Activated naive CD4-positive, alpha-beta T cell treated with anti-CD3 and anti-CD28 coated beads, Interleukin-2, amount 50 U/mL, for 72 hours (primary cell): ENCODE measurements at regions not wholly inside any gene's neighbourhood (a gene's known extent, or its start where the extent isn't known, plus 50 kb on each side); places are given as distances from the start of the nearest gene placed in this dataset.

Experiments used
- ATAC-seq, 2 donors: fragments of 150-1000 bp; cut with Tn5 transposase; 2 replicates each; pipeline ENCODE4 v1.10.0; 2021; ENCODE audit warnings: mild to moderate bottlenecking in 2 of 2, moderate library complexity in 2 of 2
- DNase-seq, 2 donors: peaks; one replicate each; pipeline ENCODE4 v3.0.0; 2021 to 2022; ENCODE audit warnings: low spot score in 2 of 2
- H3K27ac Mint-ChIP-seq, 2 donors: one replicate each; pipeline ENCODE4 v1.8.0; 2022; ENCODE audit warnings: mild to moderate bottlenecking in 2 of 2, mixed read lengths in 2 of 2
- H3K36me3 Mint-ChIP-seq, 2 donors: one replicate each; pipeline ENCODE4 v1.8.0; 2022; ENCODE audit warnings: mixed read lengths in 2 of 2
- H3K9me3 Mint-ChIP-seq, 2 donors: one replicate each; pipeline ENCODE4 v1.8.0; 2022; ENCODE audit warnings: mixed read lengths in 2 of 2

- Mint-ChIP-seq H3K9me3 (no peaks in the 10 kb centered on the region), H3K27ac (no peak overlapping the region), H3K36me3 (peaks cover 0 to 6% of the 10 kb centered on the region in 2 donors)
- no peak for DNase-seq
- no peak for ATAC-seq
Measured at GRCh38 chr21:31553461-31553860, 106.0 kb upstream of the SOD1 start.

- ATAC-seq (no peak), DNase-seq (no peak)
- Mint-ChIP-seq H3K9me3 (no peaks in the 10 kb centered on the region), H3K36me3 (peaks cover 0 to 6% of the 10 kb centered on the region in 2 donors), H3K27ac (no peak overlapping the region)
Measured at GRCh38 chr21:31552826-31553225, 106.7 kb upstream of the SOD1 start.

DNA sequence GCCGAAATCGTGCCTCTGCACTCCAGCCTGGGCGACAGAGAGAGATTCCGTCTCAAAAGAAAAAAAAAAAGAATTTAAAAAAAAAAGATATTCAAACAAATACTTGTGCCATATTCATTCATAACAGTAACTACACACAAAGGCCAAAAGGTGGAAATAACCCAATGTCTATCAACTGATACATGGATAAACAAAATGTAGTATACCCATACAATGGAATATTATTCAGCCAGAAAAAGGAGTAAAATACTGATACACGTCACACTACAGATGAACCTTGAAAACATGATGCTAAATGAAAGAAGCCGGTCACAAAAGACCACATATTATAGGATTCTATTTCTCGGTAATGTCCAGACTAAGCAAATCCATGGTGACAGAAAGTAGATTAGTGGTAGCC, 109.4 kb upstream of the SOD1 start:
- no peaks in the 10 kb centered on the region for H3K36me3 Mint-ChIP-seq
- DNase-seq = no peak
- H3K27ac Mint-ChIP-seq = no peak overlapping the region
- no peaks in the 10 kb centered on the region for H3K9me3 Mint-ChIP-seq
- ATAC-seq = no peak

DNA sequence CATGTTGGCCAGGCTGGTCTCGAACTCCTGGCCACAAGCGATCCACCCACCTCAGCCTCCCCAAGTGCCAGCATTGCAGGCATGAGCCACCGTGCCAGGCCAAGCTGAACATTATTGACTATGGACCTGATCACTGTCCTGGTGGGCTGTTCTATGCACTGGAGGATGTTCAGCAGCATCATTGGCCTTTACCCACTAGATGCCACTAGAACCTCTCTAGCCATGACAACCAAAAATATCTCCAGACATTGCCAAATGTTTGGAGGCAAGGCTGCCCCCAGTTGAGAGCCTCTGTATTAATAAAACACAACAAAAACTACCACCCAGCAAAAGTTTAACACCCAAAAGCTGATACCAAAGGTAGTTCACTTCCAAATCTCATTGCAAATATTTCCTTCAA, 110.8 kb upstream of the SOD1 start:
- no peak for DNase-seq
- Mint-ChIP-seq H3K9me3 (no peaks in the 10 kb centered on the region), H3K27ac (no peak overlapping the region), H3K36me3 (no peaks in the 10 kb centered on the region)
- ATAC-seq = no peak

GRCh38 chr21:31546443-31547170, 112.9 kb upstream of the SOD1 start:
- ATAC-seq = no peak
- Mint-ChIP-seq H3K36me3 (no peaks in the 10 kb centered on the region), H3K27ac (no peak overlapping the region), H3K9me3 (no peaks in the 10 kb centered on the region)
- DNase-seq = no peak

DNA sequence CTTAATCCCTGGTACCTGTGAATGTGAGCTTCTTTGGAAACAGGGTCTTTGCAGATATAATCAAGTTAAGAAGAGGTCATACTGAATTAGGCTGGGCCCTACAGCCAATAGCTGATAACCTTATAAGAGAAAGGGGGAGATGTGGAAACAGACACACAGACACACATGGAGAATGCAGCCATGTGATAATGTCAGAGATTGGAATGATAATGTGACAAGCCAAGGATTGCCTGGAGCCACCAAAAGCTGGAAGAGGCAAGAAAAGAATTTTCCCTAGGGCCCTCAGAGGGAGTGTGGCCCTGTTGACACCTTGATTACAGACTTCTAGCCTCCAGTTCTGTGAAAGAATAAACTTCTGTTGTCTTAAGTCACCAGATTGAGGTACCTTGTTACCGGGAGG, 114.5 kb upstream of the SOD1 start:
- Mint-ChIP-seq H3K9me3 (no peaks in the 10 kb centered on the region), H3K27ac (no peak overlapping the region), H3K36me3 (no peaks in the 10 kb centered on the region)
- DNase-seq = no peak
- ATAC-seq = no peak

DNA sequence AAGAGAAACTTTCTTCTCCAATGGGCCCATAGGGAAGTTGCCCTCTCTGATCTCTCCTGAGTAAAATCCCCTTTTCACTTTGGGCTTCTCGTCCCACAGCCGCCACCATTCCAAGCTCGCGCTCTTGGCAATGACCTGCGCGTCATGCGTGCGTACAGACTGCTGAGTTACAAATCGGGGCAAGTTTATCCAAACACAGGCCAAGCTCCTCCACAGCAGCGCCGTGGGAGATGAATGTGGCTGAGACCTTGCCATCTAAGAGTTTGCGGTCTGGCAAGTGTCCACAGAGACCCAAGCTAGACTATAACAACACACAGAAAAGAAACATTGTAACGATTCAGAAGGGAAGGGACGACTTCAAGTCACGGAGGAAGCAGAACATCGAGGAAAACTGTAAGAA, 116.3 kb upstream of the SOD1 start:
- no peaks in the 10 kb centered on the region for H3K36me3 Mint-ChIP-seq
- ATAC-seq = no peak
- DNase-seq = no peak

GRCh38 chr21:31538816-31539215, 120.7 kb upstream of the SOD1 start:
- ATAC-seq (no peak), DNase-seq (no peak)
- Mint-ChIP-seq H3K27ac (no peak overlapping the region), H3K9me3 (no peaks in the 10 kb centered on the region), H3K36me3 (no peaks in the 10 kb centered on the region)

More for the DNA sequence above, 116.3 kb upstream of the SOD1 start:
- H3K27ac Mint-ChIP-seq = peak overlapping the region in 1 of 2 donors; percentile 23
- no peaks in the 10 kb centered on the region for H3K9me3 Mint-ChIP-seq

- H3K9me3 Mint-ChIP-seq = no peaks in the 10 kb centered on the region
- H3K36me3 Mint-ChIP-seq = no peaks in the 10 kb centered on the region
- DNase-seq (no peak), ATAC-seq (no peak)
- no peak overlapping the region for H3K27ac Mint-ChIP-seq
Measured at GRCh38 chr21:31537872-31538576, 121.5 kb upstream of the SOD1 start.

GRCh38 chr21:31536138-31536537, 123.4 kb upstream of the SOD1 start:
- Mint-ChIP-seq H3K27ac (no peak overlapping the region), H3K9me3 (no peaks in the 10 kb centered on the region), H3K36me3 (no peaks in the 10 kb centered on the region)
- DNase-seq = no peak
- peak in 1 of 2 donors; percentile 71 for ATAC-seq

DNA sequence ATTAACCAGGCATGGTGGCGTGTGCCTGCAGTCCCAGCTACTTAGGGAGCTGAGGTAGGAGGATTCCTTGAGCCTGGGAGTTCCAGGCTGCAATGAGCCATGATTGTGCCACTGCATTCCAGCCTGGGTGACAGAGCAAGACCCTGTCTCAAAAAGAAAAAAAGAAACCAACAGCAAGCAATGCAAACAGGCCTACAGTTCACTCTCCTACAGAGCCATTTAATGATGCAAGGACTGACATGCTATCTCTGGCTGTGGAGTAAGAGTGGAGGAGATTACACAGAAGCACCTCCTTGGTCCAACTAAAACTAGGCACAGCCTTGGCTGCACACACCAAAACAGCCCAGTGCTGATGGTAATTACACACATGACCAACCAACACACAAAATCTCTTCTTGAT, 127.5 kb upstream of the SOD1 start:
- ATAC-seq = no peak
- no peaks in the 10 kb centered on the region for H3K36me3 Mint-ChIP-seq
- no peak overlapping the region for H3K27ac Mint-ChIP-seq
- no peaks in the 10 kb centered on the region for H3K9me3 Mint-ChIP-seq
- DNase-seq = no peak

DNA sequence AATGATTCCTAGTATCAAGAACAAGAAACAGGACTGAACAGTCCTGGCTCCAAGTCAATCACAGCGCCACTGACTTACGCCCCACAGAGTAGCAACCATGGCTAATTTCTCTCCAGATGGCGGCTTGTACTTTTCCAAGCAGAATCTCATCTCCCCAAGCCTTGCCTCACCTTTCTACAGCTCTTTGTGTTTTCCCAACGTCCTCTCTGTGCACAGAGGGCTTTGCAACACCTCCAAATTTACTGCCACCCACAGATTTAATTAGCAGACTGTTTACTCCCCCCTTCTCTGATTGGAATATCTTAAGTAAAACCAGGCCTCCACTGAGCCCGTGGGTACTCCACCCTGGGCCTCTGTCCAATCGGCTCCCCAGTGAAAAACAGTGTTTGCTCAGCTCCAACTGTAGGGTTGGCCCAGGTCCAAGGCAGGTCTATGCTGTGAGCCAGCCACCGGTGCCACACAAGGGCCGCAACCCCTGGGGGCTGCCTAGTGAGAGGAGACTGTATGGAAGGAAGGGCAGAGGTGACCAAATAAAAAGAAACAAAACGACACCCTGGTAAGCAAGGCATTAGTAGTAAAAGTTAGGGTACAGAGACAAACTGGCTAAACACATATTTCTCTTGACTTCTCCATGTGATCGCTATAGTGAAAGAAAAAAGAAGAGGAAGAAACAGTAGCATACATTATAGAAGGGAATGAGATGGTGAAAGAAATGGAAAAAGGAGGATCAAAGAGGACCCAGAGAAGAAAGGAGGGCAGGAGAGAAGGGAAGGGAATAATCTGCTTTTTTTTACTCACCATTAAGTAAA, 128.4 kb upstream of the SOD1 start:
- no peaks in the 10 kb centered on the region for H3K9me3 Mint-ChIP-seq
- ATAC-seq = no peak
- H3K36me3 Mint-ChIP-seq = no peaks in the 10 kb centered on the region
- DNase-seq = no peak
- H3K27ac Mint-ChIP-seq = peak overlapping the region in 1 of 2 donors; percentile 3

DNA sequence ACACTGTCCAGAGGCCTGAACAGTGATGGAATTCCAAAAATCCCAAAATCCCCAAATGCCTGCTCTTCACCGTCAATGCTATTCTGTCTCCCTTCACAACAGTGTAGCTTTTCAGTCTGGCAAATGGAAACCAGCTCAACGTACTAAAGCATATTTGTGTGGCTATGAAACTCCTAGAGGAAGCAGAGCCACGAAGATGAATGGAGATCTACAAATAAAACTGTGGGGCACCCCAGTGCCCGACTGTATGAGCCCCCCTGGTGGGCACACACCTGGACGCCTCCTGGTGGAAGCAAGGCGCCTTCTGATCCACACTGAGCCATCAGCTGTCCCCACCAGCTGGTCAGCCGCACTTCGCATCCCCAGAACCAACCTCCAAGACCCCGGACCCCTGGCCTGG, 129.1 kb upstream of the SOD1 start:
- no peaks in the 10 kb centered on the region for H3K36me3 Mint-ChIP-seq
- no peak overlapping the region for H3K27ac Mint-ChIP-seq
- DNase-seq (no peak), ATAC-seq (no peak)
- H3K9me3 Mint-ChIP-seq = no peaks in the 10 kb centered on the region

GRCh38 chr21:31529406-31529805, 130.1 kb upstream of the SOD1 start:
- DNase-seq (no peak), ATAC-seq (no peak)
- H3K9me3 Mint-ChIP-seq = no peaks in the 10 kb centered on the region
- no peak overlapping the region for H3K27ac Mint-ChIP-seq
- no peaks in the 10 kb centered on the region for H3K36me3 Mint-ChIP-seq

GRCh38 chr21:31526040-31526439, 133.5 kb upstream of the SOD1 start:
- ATAC-seq = no peak

GRCh38 chr21:31524140-31524539, 135.4 kb upstream of the SOD1 start:
- Mint-ChIP-seq H3K36me3 (no peaks in the 10 kb centered on the region), H3K27ac (no peak overlapping the region)

More at GRCh38 chr21:31526040-31526439, 133.5 kb upstream of the SOD1 start:
- no peaks in the 10 kb centered on the region for H3K9me3 Mint-ChIP-seq
- no peak for DNase-seq
- no peaks in the 10 kb centered on the region for H3K36me3 Mint-ChIP-seq
- H3K27ac Mint-ChIP-seq = no peak overlapping the region

DNA sequence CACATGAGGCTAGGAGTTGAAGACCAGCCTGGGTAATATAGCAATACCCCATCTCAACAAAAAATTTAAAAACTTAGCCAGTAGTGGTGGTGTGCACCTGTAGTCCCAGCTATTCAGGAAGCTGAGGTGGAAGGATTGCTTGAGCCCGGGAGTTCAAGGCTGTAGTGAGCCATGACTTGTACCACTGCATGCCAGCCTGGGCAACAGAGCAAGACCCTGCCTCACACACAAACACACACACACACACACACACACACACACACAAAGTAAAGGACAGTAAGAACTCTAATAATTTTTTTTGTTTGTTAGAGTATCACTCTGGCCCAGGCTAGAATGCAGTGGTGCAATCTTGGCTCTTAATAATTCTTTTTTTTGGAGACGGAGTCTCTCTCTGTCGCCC, 138.0 kb upstream of the SOD1 start:
- Mint-ChIP-seq H3K9me3 (no peaks in the 10 kb centered on the region), H3K27ac (no peak overlapping the region), H3K36me3 (no peaks in the 10 kb centered on the region)
- ATAC-seq (no peak), DNase-seq (no peak)

More at GRCh38 chr21:31524140-31524539, 135.4 kb upstream of the SOD1 start:
- no peaks in the 10 kb centered on the region for H3K9me3 Mint-ChIP-seq
- DNase-seq = no peak
- ATAC-seq = no peak
